OCI-LY1 (cell line): ENCODE measurements at regions not wholly inside any gene's neighbourhood (a gene's known extent, or its start where the extent isn't known, plus 50 kb on each side); places are given as distances from the start of the nearest gene placed in this dataset.

Experiments used
- H2AFZ ChIP-seq: fragments of 200-600 bp; sonication (generic), shearing (Covaris generic); 2 replicates; pipeline ENCODE4 v1.6.0; 2014; ENCODE audit warnings: antibody characterized with exemption, mild to moderate bottlenecking, low read length
- H3F3A ChIP-seq: fragments of 200-600 bp; sonication (generic), shearing (Covaris generic); 2 replicates; pipeline ENCODE4 v1.6.0; 2014; ENCODE audit warnings: mild to moderate bottlenecking, antibody characterized with exemption, low read length, moderate library complexity; ENCODE audit not compliant: insufficient read depth
- H3K27ac ChIP-seq: fragments of 200-600 bp; sonication (generic); 2 replicates; pipeline ENCODE4 v1.5.1; 2014; ENCODE audit warnings: low read length, mixed run types, mild to moderate bottlenecking, low read depth; ENCODE audit not compliant: poor library complexity, severe bottlenecking
- H3K27me3 ChIP-seq: fragments of 200-600 bp; sonication (generic); 2 replicates; pipeline ENCODE4 v1.6.0; 2014; ENCODE audit warnings: antibody characterized with exemption, mild to moderate bottlenecking, low read length, moderate library complexity; ENCODE audit not compliant: insufficient read depth
- H3K36me3 ChIP-seq: fragments of 200-600 bp; sonication (generic); 2 replicates; pipeline ENCODE4 v1.6.1; 2014; ENCODE audit warnings: mild to moderate bottlenecking, antibody characterized with exemption, low read length, moderate library complexity, mixed read lengths; ENCODE audit not compliant: insufficient read depth
- H3K4me1 ChIP-seq: fragments of 200-600 bp; sonication (generic); 2 replicates; pipeline ENCODE4 v1.5.1; 2014; ENCODE audit warnings: mild to moderate bottlenecking, low read length, moderate library complexity; ENCODE audit not compliant: insufficient read depth, severe bottlenecking
- H3K4me2 ChIP-seq: fragments of 200-600 bp; sonication (generic), shearing (Covaris generic); 2 replicates; pipeline ENCODE4 v1.6.1; 2014; ENCODE audit warnings: low read length
- H3K4me3 ChIP-seq: fragments of 200-600 bp; sonication (generic); 2 replicates; pipeline ENCODE4 v1.5.1; 2014; ENCODE audit warnings: low read length, low read depth, mild to moderate bottlenecking, mixed read lengths; ENCODE audit not compliant: poor library complexity, severe bottlenecking
- H3K79me2 ChIP-seq: fragments of 200-600 bp; shearing (Covaris generic); 2 replicates; pipeline ENCODE4 v1.6.1; 2016; ENCODE audit warnings: mixed run types, low read length, mixed read lengths; ENCODE audit not compliant: insufficient read depth
- H3K9ac ChIP-seq: fragments of 200-600 bp; sonication (generic), shearing (Covaris generic); 2 replicates; pipeline ENCODE4 v1.6.1; 2014; ENCODE audit warnings: mild to moderate bottlenecking, low read length, mixed read lengths
- H3K9me2 ChIP-seq: fragments of 200-600 bp; sonication (generic), shearing (Covaris generic); 2 replicates; pipeline ENCODE4 v1.6.1; 2014; ENCODE audit warnings: low read depth, mild to moderate bottlenecking, low read length, mixed read lengths
- H3K9me3 ChIP-seq: fragments of 200-600 bp; shearing (Covaris generic); 2 replicates; pipeline ENCODE4 v1.6.1; 2014; ENCODE audit warnings: low read length, mixed read lengths
- H4K20me1 ChIP-seq: fragments of 200-600 bp; sonication (generic), shearing (Covaris generic); 2 replicates; pipeline ENCODE4 v1.6.0; 2016; ENCODE audit warnings: mild to moderate bottlenecking, low read length; ENCODE audit not compliant: insufficient read depth
- EZH2 ChIP-seq: fragments of 200-600 bp; sonication (generic), shearing (Covaris generic); IDR thresholded peaks from 2 replicates; pipeline ENCODE4 v1.8.0; 2017; ENCODE audit warnings: borderline replicate concordance, mixed run types, mild to moderate bottlenecking, antibody characterized with exemption, low read length, moderate library complexity, mixed read lengths
- TF ChIP-seq, protein P1 (sequence below): fragments of 200-600 bp; sonication (generic), shearing (Covaris generic); IDR thresholded peaks from 2 replicates; pipeline ENCODE4 v1.5.1; 2017; ENCODE audit warnings: mild to moderate bottlenecking, antibody characterized with exemption, low read length, moderate library complexity, mixed read lengths

DNA sequence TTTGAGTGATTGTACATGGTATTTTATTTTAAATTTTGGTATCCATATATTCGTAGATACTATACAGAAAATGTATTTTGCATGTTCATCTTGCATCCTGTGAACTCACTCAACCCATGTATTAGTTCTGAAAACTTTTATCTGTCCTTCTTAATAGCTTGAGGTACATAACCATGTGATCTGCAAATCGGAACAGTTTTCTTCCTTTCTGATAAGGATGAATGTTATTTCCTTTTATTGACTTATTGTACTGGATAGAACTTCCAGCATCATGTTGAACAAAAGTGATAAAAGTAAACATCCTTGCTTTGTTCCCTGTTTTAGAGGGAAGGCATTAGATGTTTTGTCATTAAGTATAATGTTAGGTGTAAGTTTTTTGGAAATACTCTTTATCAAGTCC lies 554.7 kb downstream of the GALR1 start:
- no peaks in the 10 kb centered on the region for H3K36me3 ChIP-seq
- H3K27me3 ChIP-seq = no peaks in the 10 kb centered on the region
- no peak for TF ChIP-seq EZH2
- TF ChIP-seq, protein P1, sequence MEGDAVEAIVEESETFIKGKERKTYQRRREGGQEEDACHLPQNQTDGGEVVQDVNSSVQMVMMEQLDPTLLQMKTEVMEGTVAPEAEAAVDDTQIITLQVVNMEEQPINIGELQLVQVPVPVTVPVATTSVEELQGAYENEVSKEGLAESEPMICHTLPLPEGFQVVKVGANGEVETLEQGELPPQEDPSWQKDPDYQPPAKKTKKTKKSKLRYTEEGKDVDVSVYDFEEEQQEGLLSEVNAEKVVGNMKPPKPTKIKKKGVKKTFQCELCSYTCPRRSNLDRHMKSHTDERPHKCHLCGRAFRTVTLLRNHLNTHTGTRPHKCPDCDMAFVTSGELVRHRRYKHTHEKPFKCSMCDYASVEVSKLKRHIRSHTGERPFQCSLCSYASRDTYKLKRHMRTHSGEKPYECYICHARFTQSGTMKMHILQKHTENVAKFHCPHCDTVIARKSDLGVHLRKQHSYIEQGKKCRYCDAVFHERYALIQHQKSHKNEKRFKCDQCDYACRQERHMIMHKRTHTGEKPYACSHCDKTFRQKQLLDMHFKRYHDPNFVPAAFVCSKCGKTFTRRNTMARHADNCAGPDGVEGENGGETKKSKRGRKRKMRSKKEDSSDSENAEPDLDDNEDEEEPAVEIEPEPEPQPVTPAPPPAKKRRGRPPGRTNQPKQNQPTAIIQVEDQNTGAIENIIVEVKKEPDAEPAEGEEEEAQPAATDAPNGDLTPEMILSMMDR = no peak
- no peaks in the 10 kb centered on the region for H3K4me1 ChIP-seq
- H3K4me2 ChIP-seq = no peak overlapping the region
- H3K9ac ChIP-seq = no peak overlapping the region
- no peak overlapping the region for H3K4me3 ChIP-seq
- no peak overlapping the region for H2AFZ ChIP-seq
- H3K9me3 ChIP-seq = no peaks in the 10 kb centered on the region
- no peaks in the 10 kb centered on the region for H3F3A ChIP-seq
- no peaks in the 10 kb centered on the region for H3K9me2 ChIP-seq
- no peak overlapping the region for H3K27ac ChIP-seq
- no peaks in the 10 kb centered on the region for H3K79me2 ChIP-seq
- H4K20me1 ChIP-seq = no peaks in the 10 kb centered on the region

DNA sequence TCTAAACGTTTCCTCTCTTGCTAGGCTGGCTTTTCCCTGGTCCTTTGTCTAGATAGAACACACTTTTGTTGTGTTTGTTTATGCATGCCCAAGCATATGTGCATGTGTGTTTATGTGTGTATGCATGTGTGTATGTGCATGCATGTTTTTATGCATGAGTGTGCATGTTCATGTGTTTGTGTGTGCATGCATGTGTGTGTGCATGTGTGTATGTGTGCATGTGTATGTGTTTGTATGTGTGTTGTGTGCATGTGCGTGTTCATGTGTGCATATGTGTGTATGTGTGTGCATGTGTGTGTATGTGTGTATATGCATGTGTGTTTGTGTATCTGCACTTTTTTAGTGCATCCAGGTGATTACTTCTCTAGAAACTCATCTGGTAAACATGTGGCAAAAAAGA lies 558.0 kb downstream of the GALR1 start:
- Histone ChIP-seq H3K27me3 (no peaks in the 10 kb centered on the region), H3K36me3 (no peaks in the 10 kb centered on the region), H3K9ac (no peak overlapping the region), H3F3A (no peaks in the 10 kb centered on the region), H3K4me3 (no peak overlapping the region), H3K27ac (no peak overlapping the region), H3K9me2 (no peaks in the 10 kb centered on the region), H3K4me1 (no peaks in the 10 kb centered on the region), H3K4me2 (no peak overlapping the region), H4K20me1 (no peaks in the 10 kb centered on the region), H2AFZ (no peak overlapping the region), H3K9me3 (no peaks in the 10 kb centered on the region), H3K79me2 (no peaks in the 10 kb centered on the region)
- no peak for TF ChIP-seq EZH2
- TF ChIP-seq, protein P1 = no peak

DNA sequence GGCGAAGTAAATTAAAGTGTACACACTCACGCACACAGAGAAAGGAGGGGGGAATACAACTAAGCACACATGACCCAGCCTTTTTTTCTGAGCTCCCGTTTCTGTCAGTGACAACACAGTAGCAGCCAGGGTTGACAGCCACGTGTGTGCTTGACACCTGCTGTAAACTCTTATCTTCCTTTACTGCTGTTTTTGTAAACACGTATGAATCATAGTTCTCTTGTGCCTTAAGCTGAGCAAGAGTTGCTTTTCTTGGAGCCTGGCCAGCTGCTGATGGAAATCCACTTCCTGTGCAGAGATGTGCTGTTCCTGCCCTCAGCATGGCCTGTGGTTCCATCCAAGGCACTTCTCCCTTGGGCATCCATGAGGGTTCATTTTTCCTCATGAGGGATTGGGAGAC lies 561.9 kb downstream of the GALR1 start:
- Histone ChIP-seq H4K20me1 (no peaks in the 10 kb centered on the region), H3K9ac (no peak overlapping the region), H3K4me2 (no peak overlapping the region), H3K27ac (no peak overlapping the region), H3K36me3 (no peaks in the 10 kb centered on the region), H2AFZ (no peak overlapping the region), H3K27me3 (no peaks in the 10 kb centered on the region), H3K4me3 (no peak overlapping the region), H3K4me1 (no peaks in the 10 kb centered on the region), H3F3A (no peaks in the 10 kb centered on the region), H3K9me2 (no peaks in the 10 kb centered on the region), H3K9me3 (no peaks in the 10 kb centered on the region), H3K79me2 (no peaks in the 10 kb centered on the region)
- TF ChIP-seq, protein P1 = no peak
- no peak for TF ChIP-seq EZH2
